DND-41 (cell line): ENCODE measurements at regions not wholly inside any gene's neighbourhood (a gene's known extent, or its start where the extent isn't known, plus 50 kb on each side); places are given as distances from the start of the nearest gene placed in this dataset.

Experiments used
- EZH2 ChIP-seq: IDR thresholded peaks from 3 replicates; pipeline ENCODE4 v1.6.1; 2012; ENCODE audit warnings: borderline replicate concordance, low read depth, mild to moderate bottlenecking, moderate library complexity, low read length, inconsistent platforms; ENCODE audit not compliant: severe bottlenecking
- TF ChIP-seq, protein P1 (sequence below): IDR thresholded peaks from 2 replicates; pipeline ENCODE4 v1.5.1; 2012; ENCODE audit warnings: borderline replicate concordance, low read length, moderate library complexity, mild to moderate bottlenecking; ENCODE audit not compliant: poor library complexity, severe bottlenecking; ENCODE audit errors: extremely low read depth

DNA sequence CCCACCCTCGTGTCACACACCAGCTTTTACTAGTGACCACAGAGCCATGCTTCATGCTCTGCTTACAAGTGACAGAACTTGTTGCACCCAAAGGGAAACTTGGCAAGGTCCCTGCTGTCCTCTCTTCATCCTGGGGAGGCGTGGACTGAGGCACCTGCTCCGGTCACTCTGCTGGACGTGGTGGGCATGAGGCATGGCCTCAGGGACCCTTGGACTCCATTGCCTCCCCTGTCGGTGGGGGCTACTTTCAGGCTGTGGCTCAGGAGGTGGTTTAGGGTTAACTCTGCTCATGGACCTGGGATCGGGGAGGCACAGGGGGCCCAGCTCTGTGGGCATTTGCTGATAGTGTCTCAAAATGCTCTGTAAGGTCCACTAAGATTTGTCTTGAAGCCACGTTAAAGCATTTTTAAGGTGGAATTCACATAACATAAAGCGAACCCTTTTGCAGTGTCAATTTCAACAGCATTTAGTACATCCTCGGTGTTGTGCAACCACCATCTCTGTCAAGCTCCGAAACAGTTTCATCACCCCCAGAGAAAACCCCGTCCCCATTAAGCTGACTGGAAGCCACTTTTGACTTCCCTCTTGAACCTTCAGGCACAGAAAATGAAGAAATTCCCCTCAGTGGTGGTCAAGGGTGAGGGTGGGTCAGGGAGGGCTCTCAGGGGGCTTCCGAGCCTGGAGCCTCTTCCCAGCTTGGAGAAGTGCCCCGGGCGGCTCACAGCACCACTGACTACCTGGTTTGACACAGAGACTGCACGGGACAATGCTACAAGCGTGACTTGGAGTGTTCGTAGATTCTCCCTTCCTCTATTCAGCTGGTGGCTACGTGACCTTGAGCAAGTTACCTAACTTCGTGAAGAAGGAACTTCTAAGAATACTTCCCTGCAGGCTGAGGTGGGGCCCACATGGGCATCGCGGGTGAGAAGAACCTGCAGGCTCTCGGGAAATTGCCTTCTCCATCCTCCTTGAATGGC is 100.0 kb upstream of the HDAC4 start:
- TF ChIP-seq, protein P1, sequence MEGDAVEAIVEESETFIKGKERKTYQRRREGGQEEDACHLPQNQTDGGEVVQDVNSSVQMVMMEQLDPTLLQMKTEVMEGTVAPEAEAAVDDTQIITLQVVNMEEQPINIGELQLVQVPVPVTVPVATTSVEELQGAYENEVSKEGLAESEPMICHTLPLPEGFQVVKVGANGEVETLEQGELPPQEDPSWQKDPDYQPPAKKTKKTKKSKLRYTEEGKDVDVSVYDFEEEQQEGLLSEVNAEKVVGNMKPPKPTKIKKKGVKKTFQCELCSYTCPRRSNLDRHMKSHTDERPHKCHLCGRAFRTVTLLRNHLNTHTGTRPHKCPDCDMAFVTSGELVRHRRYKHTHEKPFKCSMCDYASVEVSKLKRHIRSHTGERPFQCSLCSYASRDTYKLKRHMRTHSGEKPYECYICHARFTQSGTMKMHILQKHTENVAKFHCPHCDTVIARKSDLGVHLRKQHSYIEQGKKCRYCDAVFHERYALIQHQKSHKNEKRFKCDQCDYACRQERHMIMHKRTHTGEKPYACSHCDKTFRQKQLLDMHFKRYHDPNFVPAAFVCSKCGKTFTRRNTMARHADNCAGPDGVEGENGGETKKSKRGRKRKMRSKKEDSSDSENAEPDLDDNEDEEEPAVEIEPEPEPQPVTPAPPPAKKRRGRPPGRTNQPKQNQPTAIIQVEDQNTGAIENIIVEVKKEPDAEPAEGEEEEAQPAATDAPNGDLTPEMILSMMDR: no peak
- no peak for TF ChIP-seq EZH2
